ENCODE measurements at regions not wholly inside any gene's neighbourhood (a gene's known extent, or its start where the extent isn't known, plus 50 kb on each side); places are given as distances from the start of the nearest gene placed in this dataset.

DNA sequence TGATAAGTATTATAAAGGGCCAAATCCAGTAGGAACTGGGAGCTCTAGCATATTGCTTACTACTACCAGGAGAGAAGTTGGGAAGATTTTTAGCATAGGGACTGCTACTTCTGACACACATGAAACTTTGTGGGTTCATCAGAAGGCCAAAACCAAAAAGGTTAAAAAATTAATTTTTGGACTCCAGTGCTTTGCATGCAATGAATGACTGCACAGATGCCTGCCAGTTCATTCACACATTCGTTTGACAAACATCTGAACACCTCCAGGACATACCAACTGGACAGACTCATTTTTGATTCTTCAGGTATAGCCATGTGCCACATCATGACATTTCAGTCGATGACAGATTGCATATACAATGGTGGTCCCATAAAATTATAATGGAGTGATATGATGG is 79.8 kb downstream of the MID1IP1 start:
- H3F3A ChIP-seq (ENCODE audit: control insufficient read depth, insufficient read depth): peaks cover 10% of the 10 kb centered on the region
- peak overlapping the region; percentile 41 for H3K4me3 ChIP-seq (ENCODE audit: low read length)
- no peaks in the 10 kb centered on the region for H3K79me2 ChIP-seq (ENCODE audit: control insufficient read depth, low read length)
- H3K4me1 ChIP-seq (ENCODE audit: control insufficient read depth, low read length): peaks cover 58% of the 10 kb centered on the region
- TF ChIP-seq EZH2phosphoT487 (IDR thresholded peaks at IDR 0.05; ENCODE audit: borderline replicate concordance, low read length): no peak
- TF ChIP-seq, protein P1, sequence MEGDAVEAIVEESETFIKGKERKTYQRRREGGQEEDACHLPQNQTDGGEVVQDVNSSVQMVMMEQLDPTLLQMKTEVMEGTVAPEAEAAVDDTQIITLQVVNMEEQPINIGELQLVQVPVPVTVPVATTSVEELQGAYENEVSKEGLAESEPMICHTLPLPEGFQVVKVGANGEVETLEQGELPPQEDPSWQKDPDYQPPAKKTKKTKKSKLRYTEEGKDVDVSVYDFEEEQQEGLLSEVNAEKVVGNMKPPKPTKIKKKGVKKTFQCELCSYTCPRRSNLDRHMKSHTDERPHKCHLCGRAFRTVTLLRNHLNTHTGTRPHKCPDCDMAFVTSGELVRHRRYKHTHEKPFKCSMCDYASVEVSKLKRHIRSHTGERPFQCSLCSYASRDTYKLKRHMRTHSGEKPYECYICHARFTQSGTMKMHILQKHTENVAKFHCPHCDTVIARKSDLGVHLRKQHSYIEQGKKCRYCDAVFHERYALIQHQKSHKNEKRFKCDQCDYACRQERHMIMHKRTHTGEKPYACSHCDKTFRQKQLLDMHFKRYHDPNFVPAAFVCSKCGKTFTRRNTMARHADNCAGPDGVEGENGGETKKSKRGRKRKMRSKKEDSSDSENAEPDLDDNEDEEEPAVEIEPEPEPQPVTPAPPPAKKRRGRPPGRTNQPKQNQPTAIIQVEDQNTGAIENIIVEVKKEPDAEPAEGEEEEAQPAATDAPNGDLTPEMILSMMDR (IDR thresholded peaks at IDR 0.05; ENCODE audit: low read depth, low read length, poor library complexity, severe bottlenecking): no peak
- H3K4me2 ChIP-seq (ENCODE audit: low read length): peak overlapping the region; percentile 67
- no peaks in the 10 kb centered on the region for H4K20me1 ChIP-seq (ENCODE audit: control insufficient read depth, insufficient read depth, low read depth, low read length)
- H3K9me2 ChIP-seq (replicated peaks; ENCODE audit: control insufficient read depth, low read length): no peaks in the 10 kb centered on the region
- H3K9me3 ChIP-seq (ENCODE audit: control insufficient read depth, insufficient read depth, low read length): peaks cover 11% of the 10 kb centered on the region; the same call in 1 of the 2 replicates
- peak overlapping the region; percentile 94 for H3K27ac ChIP-seq (ENCODE audit: low read depth, low read length)
- H3K36me3 ChIP-seq (ENCODE audit: control insufficient read depth, low read length): peaks cover 4% of the 10 kb centered on the region; the same call in 1 of the 2 replicates
- H3K27me3 ChIP-seq (ENCODE audit: control insufficient read depth, low read length): no peaks in the 10 kb centered on the region

DNA sequence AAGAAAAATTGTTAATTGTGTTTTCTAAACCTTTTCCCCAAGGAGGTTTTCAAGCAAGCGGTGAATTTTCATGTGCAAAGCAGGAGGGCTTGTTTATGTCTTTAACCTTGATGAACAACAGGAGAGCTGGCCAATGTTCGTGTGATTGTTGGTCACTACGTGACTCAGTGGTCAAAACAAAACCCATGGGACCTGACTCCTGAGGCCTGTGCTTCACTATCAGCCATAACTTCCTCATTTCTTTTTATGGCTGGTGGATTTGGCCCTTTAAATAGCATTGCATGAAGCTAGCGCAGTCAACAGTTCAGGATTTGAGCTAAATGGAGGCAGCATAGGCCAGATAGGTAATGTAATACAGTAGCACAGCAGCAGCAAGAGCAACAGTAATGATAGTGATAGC is 80.5 kb downstream of the MID1IP1 start:
- Histone ChIP-seq H3K4me2 (ENCODE audit: low read length) (peak overlapping the region; percentile 67), H3K27ac (ENCODE audit: low read depth, low read length) (peak overlapping the region; percentile 94), H3K9me3 (ENCODE audit: control insufficient read depth, insufficient read depth, low read length) (peaks cover 10% of the 10 kb centered on the region; the same call in 1 of the 2 replicates)

DNA sequence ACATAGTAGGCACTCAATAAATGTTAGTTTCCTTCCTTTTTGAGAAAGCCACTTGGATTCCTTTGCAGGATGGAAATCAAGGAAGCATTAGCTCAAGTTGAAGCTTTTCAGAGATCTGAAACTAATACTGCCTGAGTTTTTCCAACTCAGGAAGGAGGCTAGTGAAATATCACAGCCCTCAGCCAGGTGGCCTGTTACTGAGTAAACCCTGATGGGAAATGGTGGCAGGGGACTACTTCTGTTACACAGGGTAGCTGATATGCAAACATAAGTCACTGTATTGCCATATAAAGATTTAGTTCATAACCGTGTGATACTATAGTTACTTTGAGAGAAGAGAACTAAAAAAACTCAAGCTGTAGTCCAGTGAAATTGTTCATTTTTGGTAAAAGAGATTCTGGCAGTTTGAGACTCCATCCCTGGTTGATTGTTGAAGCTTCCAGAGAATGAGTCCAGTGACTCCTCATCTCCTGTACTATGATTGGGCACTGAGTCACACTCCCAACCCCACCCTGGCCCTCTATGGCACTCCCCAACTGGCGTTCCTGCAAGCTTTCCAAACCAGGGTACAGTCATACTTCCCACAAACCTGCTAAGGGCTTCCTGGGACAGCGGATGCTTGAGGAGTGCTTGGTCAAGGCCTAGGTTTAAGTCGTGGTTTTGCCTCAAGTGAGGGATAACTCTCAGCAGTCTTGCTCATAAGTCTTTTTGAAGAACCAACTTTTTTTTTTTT is 81.8 kb downstream of the MID1IP1 start:
- Histone ChIP-seq H3F3A (ENCODE audit: control insufficient read depth, insufficient read depth) (peaks cover 10% of the 10 kb centered on the region), H3K9me2 (replicated peaks; ENCODE audit: control insufficient read depth, low read length) (no peaks in the 10 kb centered on the region), H3K9me3 (ENCODE audit: control insufficient read depth, insufficient read depth, low read length) (peaks cover 3% of the 10 kb centered on the region; the same call in 1 of the 2 replicates), H3K27me3 (ENCODE audit: control insufficient read depth, low read length) (no peaks in the 10 kb centered on the region), H3K4me3 (ENCODE audit: low read length) (no peak overlapping the region), H3K79me2 (ENCODE audit: control insufficient read depth, low read length) (no peaks in the 10 kb centered on the region), H3K36me3 (ENCODE audit: control insufficient read depth, low read length) (peaks cover 2% of the 10 kb centered on the region; the same call in 1 of the 2 replicates), H3K4me1 (ENCODE audit: control insufficient read depth, low read length) (peaks cover 54% of the 10 kb centered on the region), H3K4me2 (ENCODE audit: low read length) (peak overlapping the region; percentile 26; the same call in 1 of the 2 replicates), H4K20me1 (ENCODE audit: control insufficient read depth, insufficient read depth, low read depth, low read length) (no peaks in the 10 kb centered on the region), H3K27ac (ENCODE audit: low read depth, low read length) (peak overlapping the region; percentile 94; the same call in 1 of the 2 replicates)
- TF ChIP-seq, protein P1 (IDR thresholded peaks at IDR 0.05; ENCODE audit: low read depth, low read length, poor library complexity, severe bottlenecking): no peak
- no peak for TF ChIP-seq EZH2phosphoT487 (IDR thresholded peaks at IDR 0.05; ENCODE audit: borderline replicate concordance, low read length)

More for the DNA sequence above, 80.5 kb downstream of the MID1IP1 start:
- Histone ChIP-seq H4K20me1 (ENCODE audit: control insufficient read depth, insufficient read depth, low read depth, low read length) (no peaks in the 10 kb centered on the region), H3K27me3 (ENCODE audit: control insufficient read depth, low read length) (no peaks in the 10 kb centered on the region), H3K79me2 (ENCODE audit: control insufficient read depth, low read length) (no peaks in the 10 kb centered on the region), H3K36me3 (ENCODE audit: control insufficient read depth, low read length) (peaks cover 4% of the 10 kb centered on the region; the same call in 1 of the 2 replicates), H3K9me2 (replicated peaks; ENCODE audit: control insufficient read depth, low read length) (no peaks in the 10 kb centered on the region), H3K4me3 (ENCODE audit: low read length) (peak overlapping the region; percentile 41), H3K4me1 (ENCODE audit: control insufficient read depth, low read length) (peaks cover 58% of the 10 kb centered on the region), H3F3A (ENCODE audit: control insufficient read depth, insufficient read depth) (peaks cover 10% of the 10 kb centered on the region)
- TF ChIP-seq EZH2phosphoT487 (IDR thresholded peaks at IDR 0.05; ENCODE audit: borderline replicate concordance, low read length): no peak
- TF ChIP-seq, protein P1 (IDR thresholded peaks at IDR 0.05; ENCODE audit: low read depth, low read length, poor library complexity, severe bottlenecking): no peak

Data from DOHH2 (cell line).